HEK293T (cell line): ENCODE measurements at regions not wholly inside any gene's neighbourhood (a gene's known extent, or its start where the extent isn't known, plus 50 kb on each side); places are given as distances from the start of the nearest gene placed in this dataset.

ENCODE experiments used
- BHLHE40 ChIP-seq: fragments of 450-650 bp; IDR thresholded peaks from 2 replicates; pipeline ENCODE4 v1.6.1; 2016; ENCODE audit warnings: mild to moderate bottlenecking, moderate library complexity, borderline replicate concordance
- ELF4 ChIP-seq: fragments of 450-650 bp; IDR thresholded peaks from 2 replicates; pipeline ENCODE4 v1.6.1; 2017; ENCODE audit warnings: antibody characterized with exemption
- FOXA1 ChIP-seq: fragments of 450-650 bp; IDR thresholded peaks from 2 replicates; pipeline ENCODE4 v1.6.1; 2016; ENCODE audit warnings: mild to moderate bottlenecking
- FOXK2 ChIP-seq: fragments of 450-650 bp; IDR thresholded peaks from 2 replicates; pipeline ENCODE4 v1.6.1; 2016; ENCODE audit warnings: mild to moderate bottlenecking
- FOXM1 ChIP-seq: fragments of 450-650 bp; IDR thresholded peaks from 2 replicates; pipeline ENCODE4 v1.6.1; 2017; ENCODE audit warnings: mild to moderate bottlenecking, borderline replicate concordance
- L3MBTL2 ChIP-seq: fragments of 450-650 bp; conservative IDR thresholded peaks from 2 replicates; pipeline ENCODE4 v1.6.1; 2016; ENCODE audit warnings: mild to moderate bottlenecking
- NFRKB ChIP-seq: fragments of 450-650 bp; IDR thresholded peaks from 2 replicates; pipeline ENCODE4 v1.6.1; 2016; ENCODE audit warnings: mild to moderate bottlenecking, moderate library complexity
- SP1 ChIP-seq: fragments of 450-650 bp; IDR thresholded peaks from 2 replicates; pipeline ENCODE4 v1.6.1; 2017
- SUZ12 ChIP-seq: fragments of 450-650 bp; IDR thresholded peaks from 2 replicates; pipeline ENCODE4 v1.6.1; 2016; ENCODE audit warnings: mild to moderate bottlenecking
- ZNF384 ChIP-seq: fragments of 450-650 bp; IDR thresholded peaks from 2 replicates; pipeline ENCODE4 v1.6.1; 2016

GRCh38 chr2:47644351-47644750, 73.6 kb upstream of the KCNK12 start:
- TF ChIP-seq ELF4 (no peak), BHLHE40 (no peak), L3MBTL2 (no peak), FOXA1 (no peak), SUZ12 (no peak), NFRKB (no peak), FOXK2 (no peak), ZNF384 (no peak), SP1 (no peak), FOXM1 (no peak)
